Stimulated activated naive CD4-positive, alpha-beta T cell treated with Interleukin-2 at 50 U/mL for 16 hours (primary cell): ENCODE measurements at regions not wholly inside any gene's neighbourhood (a gene's known extent, or its start where the extent isn't known, plus 50 kb on each side); places are given as distances from the start of the nearest gene placed in this dataset.
A peak's percentile ranks its signal among the peaks of the same experiment; 100 is the strongest.
"Not testable (repeated sequence)": the region's sequence is repeated elsewhere in the genome, so short reads cannot be mapped to it uniquely, and the experiment has no call there.

ENCODE experiments used
- DNase-seq: peaks from one replicate; lab custom pipeline; 2025; lab: John Stamatoyannopoulos, UW

DNA sequence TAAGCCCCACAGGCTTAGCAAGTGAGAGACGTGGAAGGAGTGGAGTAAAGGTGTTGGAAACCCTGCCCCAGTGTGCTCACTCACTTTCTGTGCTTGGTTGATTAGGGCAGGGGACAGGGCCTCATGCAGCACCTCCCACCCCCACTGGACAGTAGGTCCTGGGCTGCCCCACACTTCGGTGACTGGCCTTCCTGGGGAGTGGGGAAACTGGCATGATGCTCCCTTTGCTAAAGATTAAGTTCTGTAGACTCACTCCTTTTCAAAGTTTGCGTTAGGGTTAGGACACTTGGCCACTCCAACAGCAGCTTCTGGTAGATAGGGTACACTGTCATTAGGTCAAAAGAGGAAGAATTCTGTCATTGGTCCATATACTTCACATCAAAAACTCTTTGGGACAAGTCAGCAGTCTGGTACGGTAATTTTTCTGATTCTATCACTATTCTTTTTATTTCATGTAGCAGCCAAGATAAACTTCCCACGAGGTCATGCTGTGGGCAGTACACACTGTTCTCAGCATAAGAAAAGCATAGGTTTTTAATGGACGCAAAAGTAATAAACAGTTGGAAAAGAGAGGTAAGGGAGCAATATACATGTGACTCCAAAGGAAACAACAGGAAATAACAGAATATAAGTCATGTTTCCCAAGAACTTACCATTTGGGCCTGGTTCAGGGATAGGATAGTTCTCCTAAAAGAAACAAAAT, 106.6 kb upstream of the TERB2 start:
- DNase-seq, result not testable (repeated sequence)

GRCh38 chr15:44853304-44853950, 103.1 kb upstream of the TERB2 start:
- peak; percentile 57 for DNase-seq

GRCh38 chr15:44854696-44855095, 101.8 kb upstream of the TERB2 start:
- DNase-seq, result not testable (repeated sequence)

DNA sequence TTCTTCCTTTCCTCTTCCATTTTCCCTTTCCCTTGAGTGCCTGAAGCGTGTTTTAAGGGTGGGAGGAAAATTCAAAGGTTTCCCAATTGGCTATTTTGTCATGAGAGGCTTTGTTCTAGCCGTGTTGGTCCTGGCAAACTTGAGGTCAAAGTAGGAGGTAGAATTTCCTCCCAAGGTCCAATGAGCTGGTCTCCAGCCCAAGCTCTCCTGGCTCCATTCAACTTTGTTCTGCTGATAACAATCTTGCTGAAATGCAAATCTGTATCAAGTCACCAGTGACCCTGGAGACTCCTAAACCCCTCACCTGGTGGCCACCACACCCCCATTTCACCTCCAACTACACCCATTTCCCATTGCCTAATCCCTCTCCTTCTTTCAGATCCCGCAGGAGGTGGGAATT, 100.2 kb upstream of the TERB2 start:
- not testable (repeated sequence) for DNase-seq

DNA sequence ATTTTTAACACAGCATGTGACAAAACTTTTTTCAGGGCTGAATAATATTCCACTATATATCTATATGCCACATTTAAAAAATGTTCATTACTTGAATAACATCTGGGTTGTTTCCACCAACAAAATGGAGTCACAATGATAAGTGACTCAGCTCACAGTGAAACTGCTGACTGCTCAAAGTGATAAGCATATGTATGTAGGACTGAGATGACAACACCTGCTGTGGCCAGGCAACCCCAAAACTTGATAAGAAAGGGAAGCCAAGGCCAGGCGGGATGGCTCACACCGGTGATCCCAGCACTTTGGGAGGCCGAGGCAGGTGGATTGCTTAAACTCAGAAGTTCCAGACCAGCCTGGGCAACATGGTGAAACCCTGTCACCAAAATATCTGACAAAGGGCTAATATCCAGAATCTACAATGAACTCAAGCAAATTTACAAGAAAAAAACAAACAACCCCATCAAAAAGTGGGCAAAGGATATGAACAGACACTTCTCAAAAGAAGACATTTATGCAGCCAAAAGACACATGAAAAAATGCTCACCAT, 99.2 kb upstream of the TERB2 start:
- DNase-seq, result not testable (repeated sequence)

- DNase-seq, result not testable (repeated sequence)
Measured at GRCh38 chr15:44859088-44859487, 97.4 kb upstream of the TERB2 start.

GRCh38 chr15:44860168-44860567, 96.3 kb upstream of the TERB2 start:
- DNase-seq, result not testable (repeated sequence)

- no peak for DNase-seq
Measured at GRCh38 chr15:44861439-44861910, 95.0 kb upstream of the TERB2 start.

DNA sequence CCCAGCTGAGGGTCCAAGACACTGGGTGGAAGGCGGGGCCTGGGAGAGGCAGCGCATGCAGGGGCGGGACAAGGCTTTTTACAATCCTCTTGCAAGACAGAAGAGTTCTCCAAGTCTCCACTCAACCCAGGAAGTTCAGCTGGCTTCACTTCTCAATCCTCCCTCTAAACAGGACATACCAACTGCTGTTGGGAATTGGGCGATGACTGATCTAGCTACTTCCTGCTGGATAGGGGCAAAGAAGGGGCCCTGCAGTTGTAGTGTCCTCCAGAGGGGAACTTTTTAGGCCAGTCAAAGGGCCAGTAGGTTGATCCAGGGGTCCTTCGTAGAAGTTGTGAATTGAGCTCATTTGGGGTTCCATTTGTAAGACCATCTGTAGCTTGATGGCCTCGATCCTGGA, 94.6 kb upstream of the TERB2 start:
- DNase-seq, result no peak

DNA sequence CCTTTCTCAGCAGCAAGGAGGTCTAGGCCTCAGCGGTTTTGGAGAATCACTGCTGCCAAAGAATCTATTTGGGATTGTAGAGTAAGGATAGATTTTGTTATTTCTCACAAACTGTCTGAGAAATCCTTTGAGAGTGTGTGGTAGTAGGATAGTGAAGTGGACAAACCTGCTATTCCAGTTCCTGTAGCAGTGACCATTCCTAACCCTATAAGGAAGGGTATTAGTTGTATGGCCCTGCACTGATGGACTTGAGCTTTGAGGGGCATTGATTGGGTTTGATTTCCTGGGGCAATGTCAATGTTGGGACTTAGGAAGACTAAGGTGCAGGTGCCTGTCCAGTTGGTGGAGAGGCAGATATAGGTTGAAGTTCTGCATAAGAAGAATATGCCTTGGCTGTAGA, 93.6 kb upstream of the TERB2 start:
- not testable (repeated sequence) for DNase-seq

DNA sequence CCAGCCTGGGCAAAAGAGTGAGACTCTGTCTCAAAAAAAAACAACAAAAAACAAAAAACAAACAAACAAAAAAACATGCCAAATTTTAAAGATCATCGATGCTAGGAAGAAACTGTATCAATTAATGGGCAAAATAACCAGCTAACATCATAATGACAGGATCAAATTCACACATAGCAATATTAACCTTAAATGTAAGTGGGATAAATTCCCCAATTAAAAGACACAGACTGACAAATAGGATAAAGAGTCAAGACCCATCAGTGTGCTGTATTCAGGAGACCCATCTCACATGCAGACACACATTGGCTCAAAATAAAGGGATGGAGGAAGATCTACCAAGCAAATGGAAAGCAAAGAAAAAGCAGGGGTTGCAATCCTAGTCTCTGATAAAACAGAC, 88.4 kb upstream of the TERB2 start:
- DNase-seq, result not testable (repeated sequence)

DNA sequence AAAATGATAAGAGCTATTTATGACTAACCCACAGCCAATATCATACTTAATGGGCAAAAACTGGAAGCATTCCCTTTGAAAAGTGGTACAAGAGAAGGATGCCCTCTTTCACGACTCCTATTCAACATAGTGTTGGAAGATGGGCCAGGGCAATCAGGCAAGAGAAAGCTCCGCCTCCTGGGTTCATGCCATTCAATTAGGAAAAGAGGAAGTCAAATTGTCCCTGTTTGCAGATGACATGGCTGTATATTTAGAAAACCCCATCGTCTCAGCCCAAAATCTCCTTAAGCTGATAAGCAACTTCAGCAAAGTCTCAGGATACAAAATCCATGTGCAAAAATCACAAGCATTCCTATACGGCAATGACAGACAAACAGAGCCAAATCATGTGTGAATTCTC, 86.4 kb upstream of the TERB2 start:
- not testable (repeated sequence) for DNase-seq

DNA sequence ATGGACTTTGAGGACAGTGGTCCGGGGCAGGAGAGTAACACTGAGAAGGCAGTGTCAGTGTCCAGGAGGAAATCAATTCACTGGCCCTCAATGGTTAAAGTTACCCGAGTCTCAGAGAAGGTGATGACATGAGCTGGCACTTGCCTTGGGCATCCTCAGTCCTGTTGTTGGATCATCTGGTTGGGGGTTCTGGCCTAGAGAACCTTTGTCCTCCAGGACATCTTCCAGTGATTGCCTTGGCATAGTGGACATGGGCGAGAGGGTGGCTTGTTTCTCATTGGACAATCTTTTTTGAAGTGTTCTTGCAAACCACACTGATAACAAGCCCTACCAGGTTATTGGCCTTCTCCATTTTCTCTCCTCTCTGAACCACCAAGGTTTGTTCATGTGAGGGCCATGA, 83.4 kb upstream of the TERB2 start:
- DNase-seq, result no peak

DNA sequence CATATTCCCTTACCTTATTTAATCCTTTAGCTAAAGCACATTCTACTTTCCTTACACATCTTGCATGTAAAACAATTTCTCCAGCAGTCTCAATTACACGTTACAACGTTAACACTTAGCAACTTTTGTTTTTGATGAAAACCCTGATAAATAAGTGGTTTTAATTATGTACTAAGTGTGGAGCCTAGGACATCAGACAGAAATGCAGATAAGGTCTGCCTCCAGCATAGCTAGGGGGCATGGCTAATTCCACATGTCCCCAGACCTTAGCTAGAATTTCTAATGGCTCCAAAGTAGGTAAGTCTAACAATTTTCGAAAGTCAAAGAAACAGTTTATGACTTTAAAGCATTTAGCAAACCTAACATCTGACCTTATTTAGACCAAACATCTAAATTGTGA, 77.4 kb upstream of the TERB2 start:
- no peak for DNase-seq

- DNase-seq, result peak; percentile 46
Measured at GRCh38 chr15:44882499-44882968, 74.0 kb upstream of the TERB2 start.

DNA sequence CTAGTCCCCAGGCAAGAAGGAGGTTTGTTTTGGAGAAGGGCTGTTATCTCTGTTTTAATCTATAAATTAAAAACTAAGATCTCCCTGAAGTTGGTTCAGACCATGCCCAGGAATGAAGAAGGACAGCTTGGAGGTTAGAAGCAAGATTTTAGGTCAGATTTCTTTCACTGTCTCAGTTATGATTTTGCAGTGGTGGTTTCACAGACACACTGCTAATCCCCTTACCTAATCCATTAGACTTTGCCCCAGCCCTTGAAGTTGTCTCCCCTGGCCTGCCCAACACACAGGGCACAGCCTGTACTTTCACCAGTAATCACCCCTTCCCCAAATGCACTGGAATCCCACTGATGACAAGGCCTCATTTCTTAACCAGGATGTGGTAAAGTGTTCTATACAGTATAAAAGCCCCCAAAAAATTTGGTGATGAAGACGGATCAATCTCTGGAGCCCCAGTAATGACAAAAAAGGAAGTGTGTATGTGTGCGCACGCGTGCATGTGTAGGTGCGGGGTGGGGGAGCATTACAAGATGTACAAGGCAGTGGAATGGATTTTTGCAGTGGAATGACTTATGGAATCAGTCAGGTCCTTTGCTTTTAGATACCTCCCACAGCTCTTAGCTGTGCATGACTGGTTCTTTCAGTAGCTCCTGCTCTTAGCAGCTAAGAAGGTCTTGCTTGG, 73.1 kb upstream of the TERB2 start:
- DNase-seq, result no peak

GRCh38 chr15:44898890-44899651, 57.4 kb upstream of the TERB2 start:
- DNase-seq, result not testable (repeated sequence)

DNA sequence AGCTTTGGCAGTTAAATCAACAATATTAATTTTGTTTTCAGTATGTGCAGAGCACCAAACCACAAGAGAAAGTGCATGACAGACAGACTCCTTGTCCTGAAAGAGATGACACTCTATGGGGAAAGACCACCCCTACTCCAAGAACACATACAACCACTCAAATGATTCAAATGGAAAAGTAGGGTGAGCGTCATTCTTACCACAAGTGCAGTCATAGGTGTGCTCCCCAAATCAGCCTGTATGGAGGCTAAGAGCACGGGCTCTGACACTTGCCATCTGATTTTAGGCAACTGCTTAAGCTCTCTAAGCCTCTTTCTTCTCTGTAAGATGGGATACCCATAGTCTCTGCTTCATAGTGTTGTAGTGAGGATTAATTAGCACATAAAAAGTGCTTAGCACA, 56.7 kb upstream of the TERB2 start:
- not testable (repeated sequence) for DNase-seq

DNA sequence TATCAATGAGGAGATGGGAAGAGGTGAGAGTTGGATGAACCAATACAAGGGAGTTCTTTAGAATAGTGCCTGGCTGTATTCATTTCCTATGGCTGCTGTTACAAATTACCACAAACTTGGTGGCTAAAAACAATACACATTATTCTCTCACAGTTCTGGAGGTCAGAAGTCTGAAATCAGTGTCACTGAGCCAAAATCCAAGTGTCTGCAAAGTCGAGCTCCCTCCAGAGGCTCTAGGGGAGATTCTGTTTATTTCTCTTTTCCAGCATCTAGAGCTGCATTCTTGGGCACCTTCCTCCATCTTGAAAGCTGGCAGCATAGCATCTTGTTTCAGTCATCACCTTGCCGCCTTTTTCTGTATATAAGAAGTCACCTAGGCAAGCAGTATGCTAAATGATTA, 55.7 kb upstream of the TERB2 start:
- DNase-seq, result not testable (repeated sequence)

- not testable (repeated sequence) for DNase-seq
Measured at GRCh38 chr15:44903281-44903680, 53.2 kb upstream of the TERB2 start.

DNA sequence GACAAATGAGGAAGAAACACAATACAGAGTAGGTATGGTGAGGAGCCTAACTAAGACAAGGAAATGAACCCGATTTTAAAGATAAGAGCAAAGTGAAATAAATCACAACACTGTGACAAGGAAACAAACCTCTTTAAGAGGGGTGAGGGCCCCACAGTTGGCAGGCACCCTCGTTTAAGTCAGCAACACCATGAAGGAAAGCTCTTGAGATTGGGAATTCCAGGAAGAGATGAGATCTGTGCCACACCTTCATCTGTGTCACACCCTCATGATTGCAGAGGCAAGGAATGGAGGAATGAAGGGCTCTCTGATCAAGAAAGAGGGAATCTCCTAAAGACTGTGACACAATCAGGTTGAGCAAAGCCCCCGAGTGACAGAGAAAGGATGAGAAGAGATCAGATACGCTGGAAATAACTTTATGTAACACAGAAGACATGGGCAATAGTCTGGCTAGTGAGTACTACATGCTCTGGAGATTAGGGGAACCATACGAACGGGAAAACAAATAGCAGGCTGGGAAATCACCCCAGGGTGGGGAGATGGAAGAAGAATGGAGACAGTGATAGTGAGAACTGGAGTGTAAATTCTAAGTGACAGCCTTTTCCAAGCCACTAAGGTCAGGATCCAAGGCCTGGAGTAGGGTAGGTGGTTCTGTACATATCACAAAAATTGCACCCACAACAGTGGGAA, 51.7 kb upstream of the TERB2 start:
- DNase-seq, result not testable (repeated sequence)
